GM21717 (cell line): ENCODE measurements at regions not wholly inside any gene's neighbourhood (a gene's known extent, or its start where the extent isn't known, plus 50 kb on each side); places are given as distances from the start of the nearest gene placed in this dataset.
"Not testable (repeated sequence)": the region's sequence is repeated elsewhere in the genome, so short reads cannot be mapped to it uniquely, and the experiment has no call there.

Experiments used
- ATAC-seq: cut with Tn5 transposase; IDR thresholded peaks from one replicate; pipeline ENCODE4 v1.9.1; 2021; ENCODE audit warnings: mild to moderate bottlenecking, moderate library complexity; ENCODE audit not compliant: unreplicated experiment

DNA sequence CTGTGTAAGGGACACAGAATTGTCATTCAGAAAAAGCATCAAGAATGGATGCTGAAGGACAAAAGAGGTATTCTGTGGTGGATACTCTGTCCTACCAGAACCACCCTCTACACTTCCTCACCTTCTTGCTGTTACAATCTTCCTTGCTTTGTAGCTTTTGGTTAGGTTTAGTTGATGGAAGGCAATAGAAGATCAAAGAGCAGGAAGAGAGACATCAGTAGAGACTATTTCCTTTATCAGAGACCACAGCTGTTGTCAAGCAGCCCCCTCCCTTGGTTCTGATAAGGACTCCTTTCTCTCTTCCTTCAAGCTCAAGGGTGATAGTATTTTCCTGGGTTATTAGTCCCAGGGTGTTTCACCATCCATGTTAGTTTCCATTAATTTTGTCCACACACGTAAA lies 84.7 kb upstream of the ALCAM start:
- no peak for ATAC-seq

GRCh38 chr3:105284876-105285275 lies 81.8 kb upstream of the ALCAM start:
- ATAC-seq = no peak

DNA sequence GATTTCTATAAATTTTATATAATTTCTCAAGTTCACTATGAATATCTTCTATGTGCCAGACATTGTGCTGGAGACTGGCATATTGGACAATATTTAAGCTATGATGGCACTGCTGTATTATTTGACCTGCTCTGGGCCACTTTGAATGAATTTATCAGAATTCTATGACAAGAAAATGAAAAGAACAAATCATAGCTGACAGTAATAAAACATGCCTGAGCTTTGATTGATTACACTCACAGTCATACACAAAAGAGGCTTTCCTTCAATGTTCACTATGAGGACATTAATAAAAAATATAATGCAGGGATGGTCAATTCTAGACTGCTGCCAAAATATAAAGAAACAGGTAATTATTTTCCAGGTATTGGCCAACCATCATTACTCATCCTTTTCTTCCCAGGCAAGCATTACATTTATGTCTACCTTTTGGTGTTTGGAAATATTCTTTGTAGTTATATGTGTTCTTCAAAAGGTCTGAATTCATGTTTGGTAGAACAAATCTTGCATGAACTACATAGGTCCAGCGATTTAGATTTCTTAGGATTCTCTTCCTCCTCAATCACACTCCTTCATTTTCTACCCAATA lies 81.0 kb upstream of the ALCAM start:
- no peak for ATAC-seq

DNA sequence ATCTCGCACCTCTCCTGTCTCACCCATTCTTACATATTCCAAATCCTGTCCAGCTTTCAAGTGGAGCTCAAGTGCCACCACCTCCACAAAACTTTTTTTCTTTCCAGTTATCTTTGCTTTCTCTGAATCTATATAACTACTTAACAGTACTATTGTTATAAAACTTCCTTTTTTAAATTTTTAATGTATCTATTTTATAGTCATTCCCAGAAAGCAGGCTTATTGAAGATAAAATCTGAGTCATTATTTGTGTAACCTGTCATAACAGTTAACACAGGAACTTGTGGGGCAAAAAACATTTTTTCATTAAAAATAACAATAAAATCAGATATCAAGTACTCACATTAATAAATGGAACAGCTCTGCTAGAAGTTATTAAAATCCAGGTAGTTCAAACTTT lies 73.3 kb upstream of the ALCAM start:
- no peak for ATAC-seq

DNA sequence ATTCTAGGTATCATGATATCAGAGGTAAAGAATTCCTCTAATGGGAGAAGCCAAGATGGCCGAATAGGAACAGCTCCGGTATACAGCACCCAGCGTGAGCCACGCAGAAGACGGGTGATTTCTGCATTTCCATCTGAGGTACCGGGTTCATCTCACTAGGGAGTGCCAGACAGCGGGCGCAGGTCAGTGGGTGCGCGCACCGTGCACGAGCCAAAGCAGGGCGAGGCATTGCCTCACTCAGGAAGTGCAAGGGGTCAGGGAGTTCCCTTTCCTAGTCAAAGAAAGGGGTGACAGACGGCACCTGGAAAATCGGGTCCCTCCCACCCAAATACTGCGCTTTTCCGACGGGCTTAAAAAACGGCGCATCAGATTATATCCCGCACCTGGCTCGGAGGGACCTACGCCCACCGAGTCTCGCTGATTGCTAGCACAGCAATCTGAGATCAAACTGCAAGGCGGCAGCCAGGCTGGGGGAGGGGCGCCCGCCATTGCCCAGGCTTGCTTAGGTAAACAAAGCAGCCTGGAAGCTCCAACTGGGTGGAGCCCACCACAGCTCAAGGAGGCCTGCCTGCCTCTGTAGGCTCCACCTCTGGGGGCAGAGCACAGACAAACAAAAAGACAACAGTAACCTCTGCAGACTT lies 70.4 kb upstream of the ALCAM start:
- not testable (repeated sequence) for ATAC-seq

GRCh38 chr3:105304487-105304886 lies 62.2 kb upstream of the ALCAM start:
- ATAC-seq = no peak

- ATAC-seq = no peak
Observed at GRCh38 chr3:105315144-105315543, 51.6 kb upstream of the ALCAM start.

GRCh38 chr3:105315815-105316214 lies 50.9 kb upstream of the ALCAM start:
- ATAC-seq = no peak

GRCh38 chr3:105316331-105316730 lies 50.4 kb upstream of the ALCAM start:
- no peak for ATAC-seq
